Naive thymus-derived CD8-positive, alpha-beta T cell (primary cell): ENCODE measurements at regions not wholly inside any gene's neighbourhood (a gene's known extent, or its start where the extent isn't known, plus 50 kb on each side); places are given as distances from the start of the nearest gene placed in this dataset.

Experiments
- ATAC-seq, 2 donors: fragments of 150-1000 bp; cut with Tn5 transposase in 1 of 2; sonication (Bioruptor Pico), chemical (Tn5 transposase) in 1 of 2; 1 replicate in 1 of 2; 2 replicates in 1 of 2; pipeline ENCODE4 v1.10.0; 2021; ENCODE audit warnings: mild to moderate bottlenecking in 2 of 2, moderate library complexity in 2 of 2
- POLR2A ChIA-PET: fragments of 350-600 bp; sonication (Branson Sonifier 250); formaldehyde crosslinking; loops from one replicate; lab custom pipeline; 2021; ENCODE audit warnings: antibody characterized with exemption; lab: Charles Lee
- DNase-seq, 10 donors: peaks; one replicate each; pipeline versions ENCODE4 v3.0.0 to v3.0.0-alpha.2; 2020 to 2022
- H3K27ac Mint-ChIP-seq, 10 donors: one replicate each; pipeline ENCODE4 v1.8.0; 2020 to 2022; ENCODE audit warnings: mild to moderate bottlenecking in 10 of 10, mixed read lengths in 10 of 10, moderate library complexity in 4 of 10, inconsistent platforms in 1 of 10
- H3K27me3 Mint-ChIP-seq, 5 donors: one replicate each; pipeline ENCODE4 v1.8.0; 2021 to 2022; ENCODE audit warnings: mixed read lengths in 5 of 5
- H3K36me3 Mint-ChIP-seq, 3 donors: one replicate each; pipeline ENCODE4 v1.8.0; 2020 to 2022; ENCODE audit warnings: mixed read lengths in 3 of 3, mild to moderate bottlenecking in 2 of 3, inconsistent platforms in 1 of 3
- H3K4me1 Mint-ChIP-seq, 4 donors: one replicate each; pipeline ENCODE4 v1.8.0; 2021 to 2022; ENCODE audit warnings: mixed read lengths in 4 of 4
- H3K4me3 Mint-ChIP-seq, 10 donors: one replicate each; pipeline ENCODE4 v1.8.0; 2020 to 2022; ENCODE audit warnings: mild to moderate bottlenecking in 10 of 10, mixed read lengths in 10 of 10, moderate library complexity in 6 of 10, inconsistent platforms in 1 of 10
- H3K9me3 Mint-ChIP-seq, 9 donors: one replicate each; pipeline ENCODE4 v1.8.0; 2020 to 2022; ENCODE audit warnings: mixed read lengths in 9 of 9, mild to moderate bottlenecking in 3 of 9, inconsistent platforms in 1 of 9, moderate library complexity in 1 of 9

GRCh38 chr2:12089001-12089400 is 342.6 kb downstream of the LPIN1 start:
- ATAC-seq = no peak
- no peak for DNase-seq
- Mint-ChIP-seq H3K36me3 (no peaks in the 10 kb centered on the region), H3K27me3 (no peaks in the 10 kb centered on the region), H3K9me3 (peaks cover 0 to under 1% (median 0%) of the 10 kb centered on the region in 9 donors), H3K27ac (no peak overlapping the region), H3K4me3 (no peak overlapping the region), H3K4me1 (peaks cover 0 to 7% (median 5%) of the 10 kb centered on the region in 4 donors)
- POLR2A ChIA-PET = no interaction called here

GRCh38 chr2:12089496-12089895 is 343.1 kb downstream of the LPIN1 start:
- H3K9me3 Mint-ChIP-seq = peaks cover 0 to 4% (median 0%) of the 10 kb centered on the region in 9 donors
- H3K4me1 Mint-ChIP-seq = peaks cover 0 to 7% (median 1%) of the 10 kb centered on the region in 4 donors
- peak overlapping the region in 1 of 10 donors; percentile 17 for H3K27ac Mint-ChIP-seq
- no peaks in the 10 kb centered on the region for H3K27me3 Mint-ChIP-seq
- H3K36me3 Mint-ChIP-seq = peaks cover 0 to 3% (median 0%) of the 10 kb centered on the region in 3 donors
- H3K4me3 Mint-ChIP-seq = no peak overlapping the region
- no peak for ATAC-seq
- DNase-seq = no peak
- POLR2A ChIA-PET = no interaction called here

GRCh38 chr2:12090072-12090471 is 343.6 kb downstream of the LPIN1 start:
- POLR2A ChIA-PET = no interaction called here
- peaks cover 0 to 3% (median 0%) of the 10 kb centered on the region in 3 donors for H3K36me3 Mint-ChIP-seq
- H3K9me3 Mint-ChIP-seq = peaks cover 0 to 4% (median 0%) of the 10 kb centered on the region in 9 donors
- ATAC-seq (no peak), DNase-seq (no peak)
- H3K4me3 Mint-ChIP-seq = no peak overlapping the region
- no peak overlapping the region for H3K27ac Mint-ChIP-seq
- no peaks in the 10 kb centered on the region for H3K27me3 Mint-ChIP-seq
- peaks cover 0 to 7% (median 1%) of the 10 kb centered on the region in 4 donors for H3K4me1 Mint-ChIP-seq

- Mint-ChIP-seq H3K36me3 (peaks cover 0 to 3% (median 0%) of the 10 kb centered on the region in 3 donors), H3K9me3 (peaks cover 0 to 4% (median 0%) of the 10 kb centered on the region in 9 donors), H3K27ac (peak overlapping the region in 1 of 10 donors; percentile 51), H3K4me3 (no peak overlapping the region), H3K27me3 (no peaks in the 10 kb centered on the region), H3K4me1 (peaks cover 0 to 7% (median 1%) of the 10 kb centered on the region in 4 donors)
- DNase-seq = no peak
- no peak for ATAC-seq
- POLR2A ChIA-PET = no interaction called here
Measured at GRCh38 chr2:12090590-12090989, 344.2 kb downstream of the LPIN1 start.

GRCh38 chr2:12091201-12091806 is 344.9 kb downstream of the LPIN1 start:
- POLR2A ChIA-PET = no interaction called here
- H3K27ac Mint-ChIP-seq = no peak overlapping the region
- H3K9me3 Mint-ChIP-seq = peaks cover 0 to 4% (median 0%) of the 10 kb centered on the region in 9 donors
- DNase-seq (no peak), ATAC-seq (no peak)
- no peaks in the 10 kb centered on the region for H3K27me3 Mint-ChIP-seq
- H3K36me3 Mint-ChIP-seq = peaks cover 0 to 3% (median 0%) of the 10 kb centered on the region in 3 donors
- H3K4me1 Mint-ChIP-seq = peaks cover 0 to 7% (median 3%) of the 10 kb centered on the region in 4 donors
- no peak overlapping the region for H3K4me3 Mint-ChIP-seq

GRCh38 chr2:12094134-12094533 is 347.7 kb downstream of the LPIN1 start:
- Mint-ChIP-seq H3K27ac (no peak overlapping the region), H3K9me3 (peaks cover 0 to 4% (median 0%) of the 10 kb centered on the region in 9 donors), H3K27me3 (no peaks in the 10 kb centered on the region), H3K4me3 (no peak overlapping the region), H3K36me3 (peaks cover 0 to 3% (median 0%) of the 10 kb centered on the region in 3 donors), H3K4me1 (peaks cover 0 to 7% (median 3%) of the 10 kb centered on the region in 4 donors)
- DNase-seq = no peak
- no peak for ATAC-seq
- POLR2A ChIA-PET = interaction anchor here (0.6 kb wide), 1 partner anchor 56 kb away, joined by 3 read pairs; no protein-coding TSS in a partner anchor

GRCh38 chr2:12096051-12096787 is 349.8 kb downstream of the LPIN1 start:
- Mint-ChIP-seq H3K27me3 (no peaks in the 10 kb centered on the region), H3K27ac (peak overlapping the region in 3 of 10 donors; percentile 20 to 59 (median 51)), H3K9me3 (peaks cover 0 to 4% (median 0%) of the 10 kb centered on the region in 9 donors), H3K4me1 (peaks cover 0 to 11% (median 3%) of the 10 kb centered on the region in 4 donors), H3K4me3 (no peak overlapping the region), H3K36me3 (peaks cover 0 to 3% (median 0%) of the 10 kb centered on the region in 3 donors)
- DNase-seq = no peak
- ATAC-seq = no peak
- POLR2A ChIA-PET = interaction anchor here (0.6 to 1.3 kb wide), 3 partner anchors 10 to 27 kb away, joined by 3 to 5 read pairs (median 3); no protein-coding TSS in a partner anchor

GRCh38 chr2:12096788-12097449 is 350.5 kb downstream of the LPIN1 start:
- DNase-seq = no peak
- POLR2A ChIA-PET = interaction anchor here (0.8 to 1.1 kb wide), 2 partner anchors 17 to 19 kb away, joined by 3 to 10 read pairs; no protein-coding TSS in a partner anchor
- Mint-ChIP-seq H3K27ac (no peak overlapping the region), H3K9me3 (peaks cover 0 to 4% (median 0%) of the 10 kb centered on the region in 9 donors), H3K4me3 (no peak overlapping the region), H3K36me3 (peaks cover 0 to 3% (median 0%) of the 10 kb centered on the region in 3 donors), H3K4me1 (peaks cover under 1 to 15% (median 5%) of the 10 kb centered on the region in 4 donors), H3K27me3 (no peaks in the 10 kb centered on the region)
- no peak for ATAC-seq

GRCh38 chr2:12097859-12098258 is 351.4 kb downstream of the LPIN1 start:
- Mint-ChIP-seq H3K4me3 (no peak overlapping the region), H3K9me3 (peaks cover 0 to 4% (median 0%) of the 10 kb centered on the region in 9 donors), H3K36me3 (peaks cover 0 to 3% (median 0%) of the 10 kb centered on the region in 3 donors), H3K27ac (no peak overlapping the region), H3K27me3 (no peaks in the 10 kb centered on the region), H3K4me1 (peaks cover 2 to 18% (median 6%) of the 10 kb centered on the region in 4 donors)
- POLR2A ChIA-PET = interaction anchor here (1.1 kb wide), 1 partner anchor 18 kb away, joined by 10 read pairs; no protein-coding TSS in a partner anchor
- ATAC-seq (no peak), DNase-seq (no peak)

- ATAC-seq = no peak
- Mint-ChIP-seq H3K9me3 (no peaks in the 10 kb centered on the region), H3K4me1 (peaks cover 2 to 18% (median 6%) of the 10 kb centered on the region in 4 donors), H3K36me3 (peaks cover 0 to under 1% (median 0%) of the 10 kb centered on the region in 3 donors), H3K27ac (peak overlapping the region in 1 of 10 donors; percentile 17), H3K4me3 (no peak overlapping the region), H3K27me3 (no peaks in the 10 kb centered on the region)
- no peak for DNase-seq
- POLR2A ChIA-PET = interaction anchor here (0.5 kb wide), 1 partner anchor 10 kb away, joined by 3 read pairs; no protein-coding TSS in a partner anchor
Measured at GRCh38 chr2:12099374-12099773, 352.9 kb downstream of the LPIN1 start.

GRCh38 chr2:12102679-12103078 is 356.2 kb downstream of the LPIN1 start:
- no peaks in the 10 kb centered on the region for H3K9me3 Mint-ChIP-seq
- no peak overlapping the region for H3K27ac Mint-ChIP-seq
- no peaks in the 10 kb centered on the region for H3K27me3 Mint-ChIP-seq
- DNase-seq (no peak), ATAC-seq (no peak)
- H3K36me3 Mint-ChIP-seq = no peaks in the 10 kb centered on the region
- H3K4me3 Mint-ChIP-seq = no peak overlapping the region
- H3K4me1 Mint-ChIP-seq = peaks cover 4 to 22% (median 14%) of the 10 kb centered on the region in 4 donors
- POLR2A ChIA-PET = no interaction called here

GRCh38 chr2:12105180-12105579 is 358.7 kb downstream of the LPIN1 start:
- Mint-ChIP-seq H3K36me3 (no peaks in the 10 kb centered on the region), H3K27ac (no peak overlapping the region), H3K4me1 (peaks cover 18 to 35% (median 25%) of the 10 kb centered on the region in 4 donors), H3K9me3 (no peaks in the 10 kb centered on the region), H3K4me3 (no peak overlapping the region), H3K27me3 (no peaks in the 10 kb centered on the region)
- no peak for DNase-seq
- ATAC-seq = no peak
- POLR2A ChIA-PET = no interaction called here
